ENCODE measurements at regions not wholly inside any gene's neighbourhood (a gene's known extent, or its start where the extent isn't known, plus 50 kb on each side); places are given as distances from the start of the nearest gene placed in this dataset.

DNA sequence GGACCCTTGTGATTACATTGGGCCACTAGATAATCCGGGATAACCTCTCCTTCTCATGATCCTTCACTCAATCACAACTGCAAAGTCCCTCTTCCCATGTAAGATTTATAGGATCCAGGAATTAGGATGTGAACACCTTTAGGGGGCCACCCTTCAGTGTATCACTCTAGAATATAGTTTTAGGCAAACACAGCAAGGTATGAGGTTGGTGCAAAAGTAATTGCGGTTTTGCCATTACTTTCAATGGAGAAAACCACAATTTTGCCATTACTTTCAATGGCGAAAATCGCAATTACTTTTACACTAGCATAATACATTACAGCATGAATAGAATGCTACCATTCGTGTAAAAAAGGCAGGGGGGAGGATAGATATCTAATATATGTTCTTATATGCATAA is 104.0 kb downstream of the BAMBI start:
- intact Hi-C loops (cut with micrococcal nuclease), result no loop called here

DNA sequence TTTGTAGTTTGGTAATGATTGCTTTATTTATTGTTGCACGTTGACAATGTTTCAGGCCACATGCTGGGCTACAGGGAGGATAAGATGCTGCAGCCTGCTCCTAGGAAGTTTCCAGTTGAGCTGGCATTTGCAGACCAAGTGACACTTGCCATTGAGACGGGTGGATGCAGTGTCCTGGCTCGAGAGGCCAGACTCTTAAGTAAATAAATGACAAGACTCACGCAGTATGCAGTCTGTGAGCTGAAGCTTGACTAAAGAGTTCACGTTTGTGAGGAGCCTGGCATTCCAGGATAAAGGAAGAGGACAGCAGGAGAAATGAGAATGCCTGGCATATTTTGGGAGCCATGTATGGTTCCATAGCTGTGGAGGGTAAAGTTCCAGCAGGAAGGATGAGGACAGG is 105.8 kb downstream of the BAMBI start:
- intact Hi-C loops (cut with micrococcal nuclease), result no loop called here

DNA sequence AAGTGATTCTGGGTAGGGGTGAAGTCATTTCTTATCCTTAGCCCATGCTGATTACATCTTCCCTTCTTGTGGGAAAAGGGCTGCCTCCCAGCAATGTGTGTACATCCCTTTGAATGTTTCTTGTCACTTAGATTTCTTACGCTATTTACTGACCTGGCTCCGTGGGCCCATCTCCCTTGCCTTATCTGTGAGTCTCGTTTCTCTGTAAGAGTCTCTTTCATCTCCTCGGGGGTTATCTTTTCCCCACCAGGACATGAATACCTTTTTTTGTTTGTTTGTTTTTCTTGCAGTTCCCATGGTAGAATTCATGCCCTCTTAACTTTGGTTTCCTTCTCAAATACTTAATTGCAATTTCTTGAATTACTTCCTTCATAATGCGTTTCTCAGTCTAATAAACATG is 107.7 kb downstream of the BAMBI start:
- intact Hi-C loops (cut with micrococcal nuclease), result no loop called here

DNA sequence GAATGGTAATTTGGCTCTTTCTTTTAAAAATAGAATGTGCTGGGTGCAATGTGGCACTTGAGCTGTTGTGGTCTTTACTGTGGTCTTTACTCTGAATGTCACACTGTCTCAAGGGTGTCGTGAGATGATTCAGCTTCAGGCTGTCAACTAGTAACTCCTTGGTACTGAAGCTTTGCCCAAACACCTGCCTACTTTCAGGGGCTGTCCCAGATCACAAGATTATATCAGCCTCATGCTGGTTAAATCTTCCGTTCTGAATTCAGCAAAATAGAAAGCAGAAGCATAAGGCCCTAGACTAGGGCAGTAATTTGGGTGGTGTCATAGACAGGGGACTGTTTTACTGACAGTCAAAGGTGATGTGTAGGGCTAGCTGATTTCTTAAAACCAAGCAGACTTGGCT is 110.9 kb downstream of the BAMBI start:
- intact Hi-C loops (cut with micrococcal nuclease), result no loop called here

DNA sequence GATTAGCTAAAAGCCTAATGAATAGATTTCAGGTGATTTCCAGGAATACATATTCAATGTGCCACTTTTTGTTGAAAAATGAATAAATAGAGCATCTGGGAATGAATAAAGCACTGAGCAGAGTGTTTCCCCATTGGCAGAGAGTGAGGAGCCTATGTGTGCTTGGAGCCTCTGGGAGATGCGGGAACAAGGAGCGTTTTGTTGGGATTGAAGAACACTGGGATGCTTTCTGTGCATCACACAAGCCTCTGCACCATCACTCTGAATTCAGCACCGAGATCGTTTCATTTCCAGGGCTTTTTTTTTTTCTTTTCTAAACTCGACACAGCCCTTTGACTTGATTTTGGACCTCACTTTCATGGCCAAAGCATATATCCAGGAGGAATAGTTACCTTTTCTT is 111.4 kb downstream of the BAMBI start:
- intact Hi-C loops (cut with micrococcal nuclease), result no loop called here

DNA sequence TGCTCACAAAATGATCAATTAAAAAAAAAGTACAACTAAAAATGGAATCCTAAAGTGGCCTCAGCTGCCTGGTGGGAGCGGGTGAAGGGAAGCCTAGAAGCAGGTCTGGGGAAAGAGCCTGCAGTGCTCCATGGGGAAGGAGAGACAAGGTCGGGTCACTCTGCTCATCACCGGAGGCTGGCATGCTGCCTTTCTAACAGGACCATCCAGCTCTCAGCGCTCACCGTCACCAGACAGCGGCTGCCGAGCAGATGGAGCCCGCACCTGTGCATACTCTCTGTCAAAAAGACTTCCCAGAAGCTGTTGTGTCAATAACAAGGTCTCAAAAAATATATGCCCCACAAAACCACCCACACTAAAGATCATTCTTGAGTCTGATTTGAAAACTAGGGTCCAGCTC is 112.8 kb downstream of the BAMBI start:
- intact Hi-C loops (cut with micrococcal nuclease), result no loop called here

DNA sequence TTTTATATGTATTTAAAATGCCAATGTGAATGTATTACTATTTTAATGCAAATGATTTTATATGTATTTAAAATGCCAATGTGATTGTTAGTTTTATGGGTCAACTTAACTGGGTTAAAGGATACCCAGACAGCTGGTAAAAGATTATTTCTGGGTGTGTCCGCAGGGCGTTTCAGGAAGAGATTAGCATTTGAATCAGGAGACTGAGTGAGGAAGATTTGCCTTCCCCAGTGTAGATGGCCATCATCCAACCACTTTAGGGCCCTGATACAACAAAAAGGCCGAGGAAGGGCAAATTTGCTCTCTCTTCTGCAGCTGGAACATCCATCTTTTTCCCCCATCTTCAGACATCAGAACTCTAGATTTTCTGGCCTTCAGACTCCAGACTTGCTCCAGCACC is 116.2 kb downstream of the BAMBI start:
- intact Hi-C loops (cut with micrococcal nuclease), result no loop called here

DNA sequence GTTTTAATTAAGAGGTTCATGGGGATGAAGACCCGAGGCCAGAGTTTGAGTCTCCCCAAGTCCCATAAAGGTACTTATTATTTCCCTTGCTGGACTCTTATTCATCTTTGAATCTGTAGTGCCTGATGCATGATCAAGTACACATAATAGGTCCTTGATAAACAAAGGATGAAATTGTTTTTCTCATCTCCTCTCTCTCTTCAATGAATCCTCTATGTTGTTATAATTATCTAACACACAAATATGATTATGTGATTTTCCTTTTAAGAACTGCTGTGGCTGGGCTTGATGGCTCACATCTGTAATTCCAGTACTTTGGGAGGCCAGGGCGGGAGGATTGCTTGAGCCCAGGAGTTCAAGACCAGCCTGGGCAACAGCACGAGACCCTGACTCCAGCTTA is 117.7 kb downstream of the BAMBI start:
- intact Hi-C loops (cut with micrococcal nuclease), result no loop called here

DNA sequence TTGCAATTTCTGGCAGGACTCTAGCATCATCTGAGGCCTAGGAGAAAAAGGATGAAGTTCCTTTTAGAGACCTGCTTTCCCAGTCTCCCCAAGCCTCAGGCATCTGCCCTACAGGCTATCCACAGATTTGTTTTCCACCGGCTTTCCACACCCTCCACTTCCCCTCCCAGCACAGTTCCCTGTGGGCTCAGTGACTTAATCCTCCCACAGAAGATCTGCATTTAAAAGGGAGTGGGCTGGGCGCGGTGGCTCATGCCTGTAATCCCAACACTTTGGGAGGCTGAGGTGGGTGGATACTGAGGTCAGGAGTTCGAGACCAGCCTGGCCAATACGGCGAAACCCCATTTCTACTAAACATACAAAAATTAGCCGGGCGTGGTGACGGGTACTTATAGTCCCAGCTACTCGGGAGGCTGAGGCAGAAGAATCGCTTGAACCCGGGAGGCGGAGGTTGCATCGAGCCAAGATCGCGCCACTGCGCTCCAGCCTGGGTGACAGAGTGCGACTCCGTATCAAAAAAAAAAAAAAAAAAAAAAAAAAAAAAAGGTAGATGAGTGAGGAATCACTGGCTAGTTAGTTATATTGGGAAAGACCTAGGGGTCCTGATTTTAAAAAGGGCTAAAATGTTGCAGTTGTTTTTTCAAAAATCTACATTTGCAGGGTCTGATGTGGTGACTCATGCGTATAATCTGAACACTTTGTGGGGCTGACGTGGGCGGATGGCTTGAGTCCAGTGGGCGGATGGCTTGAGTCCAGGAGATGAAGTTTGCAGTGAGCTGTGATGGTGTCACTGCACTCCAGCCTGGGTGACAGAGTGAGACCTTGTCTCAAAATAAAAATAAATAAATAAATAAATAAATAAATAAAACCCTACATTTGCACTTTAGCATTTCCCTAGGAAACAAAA is 119.5 kb downstream of the BAMBI start:
- intact Hi-C loops (cut with micrococcal nuclease), result no loop called here

DNA sequence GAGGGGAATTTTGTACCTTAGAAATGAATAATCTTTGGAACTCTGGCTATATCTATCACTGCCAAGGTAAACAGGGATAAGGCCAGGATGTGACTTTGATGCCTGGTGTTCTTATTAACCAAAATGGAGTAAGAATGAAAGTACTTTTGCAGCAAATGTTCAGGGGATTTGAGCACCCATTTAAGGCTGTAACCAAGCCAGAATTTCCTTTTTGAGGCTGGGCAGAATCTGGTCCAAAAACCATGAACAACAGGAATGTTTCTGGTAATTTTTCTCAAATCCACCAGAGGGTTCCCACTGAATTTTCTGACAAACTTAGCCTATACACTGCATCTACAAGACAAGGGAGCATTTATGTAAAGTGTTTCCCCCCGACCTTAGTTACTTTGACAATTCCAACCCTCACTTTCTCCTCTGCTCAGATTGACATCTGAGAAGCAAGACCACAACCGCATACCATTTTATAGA is 120.6 kb downstream of the BAMBI start:
- intact Hi-C loops (cut with micrococcal nuclease), result no loop called here

DNA sequence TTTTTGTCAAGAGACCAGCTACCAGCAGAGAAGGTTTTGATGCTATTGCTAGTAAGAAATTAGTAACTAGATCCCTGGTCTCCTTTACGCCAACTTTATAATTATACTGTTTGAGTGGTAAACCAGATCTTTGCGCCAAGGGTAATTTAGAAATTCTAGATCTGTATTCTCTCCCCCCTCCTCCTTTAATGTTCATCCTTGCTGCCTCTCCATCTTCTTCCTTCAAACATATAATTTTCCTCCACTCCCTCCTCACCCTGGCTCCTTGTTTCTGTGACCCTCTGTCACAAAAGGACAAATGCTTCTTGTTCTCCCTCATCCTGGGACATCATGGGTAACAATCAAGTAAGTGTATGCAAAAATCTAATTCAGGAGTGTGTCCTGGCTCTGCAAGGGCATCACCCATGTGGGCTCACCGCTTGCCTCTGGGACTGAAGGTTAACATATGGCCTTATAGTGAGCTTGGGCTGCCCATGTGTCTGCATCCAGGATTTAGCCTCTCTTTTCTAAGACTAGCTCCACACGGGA is 121.2 kb downstream of the BAMBI start:
- intact Hi-C loops (cut with micrococcal nuclease), result no loop called here

DNA sequence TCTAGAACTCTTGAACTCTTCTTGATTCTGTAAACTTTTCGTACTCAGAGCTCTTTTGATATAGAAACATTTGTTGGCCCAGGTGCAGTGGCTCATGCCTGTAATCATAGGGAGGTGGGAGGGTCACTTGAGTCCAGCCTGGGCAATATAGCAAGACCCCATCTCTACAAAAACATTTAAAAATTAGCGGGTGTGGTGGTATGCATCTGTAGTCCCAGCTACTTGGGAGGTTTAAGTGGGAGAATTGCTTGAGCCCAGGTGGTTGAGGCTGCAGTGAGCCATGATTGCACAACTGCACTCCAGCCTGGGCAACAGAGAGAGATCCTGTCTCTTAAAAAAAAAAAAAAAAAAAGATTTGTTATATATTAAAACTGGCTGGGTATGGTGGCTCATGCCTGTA is 121.6 kb downstream of the BAMBI start:
- intact Hi-C loops (cut with micrococcal nuclease), result no loop called here

DNA sequence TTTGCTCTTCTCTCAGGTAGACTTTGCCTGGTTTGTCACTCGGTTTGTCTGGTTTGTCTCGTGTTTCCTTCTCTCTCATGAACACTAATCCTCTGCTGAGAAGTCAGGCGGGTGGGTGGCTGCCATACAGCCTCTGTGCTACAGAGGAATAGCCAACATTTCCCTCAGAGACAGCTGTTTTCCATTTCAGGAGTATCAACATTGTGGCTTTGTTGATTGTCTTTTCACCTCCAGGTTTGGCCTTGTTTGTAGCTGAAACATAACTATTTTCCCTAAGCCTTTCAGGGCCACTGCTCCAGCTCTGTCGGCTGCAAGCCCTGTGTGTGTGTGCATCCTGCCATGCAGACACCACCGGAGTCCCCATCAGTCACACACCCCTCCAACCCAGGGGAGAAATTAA is 122.8 kb downstream of the BAMBI start:
- intact Hi-C loops (cut with micrococcal nuclease), result no loop called here

DNA sequence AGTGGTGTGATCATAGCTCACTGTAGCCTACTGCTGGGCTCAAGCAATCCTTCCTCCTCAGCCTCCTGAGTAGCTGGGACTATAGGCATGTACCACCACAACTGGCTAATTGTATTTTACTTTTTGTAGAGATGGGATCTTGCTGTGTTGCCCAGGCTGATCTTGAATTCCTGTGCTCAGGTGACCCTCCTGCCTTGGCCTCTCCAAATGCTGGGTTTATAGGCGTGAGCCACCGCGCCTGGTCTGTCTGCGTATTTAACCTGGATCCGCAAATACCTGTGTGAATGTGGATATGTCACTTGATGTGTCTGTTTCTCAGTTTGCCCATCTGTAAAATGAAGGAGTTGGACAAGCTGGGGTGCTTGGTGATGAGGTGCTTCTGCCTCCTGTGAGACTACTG is 123.9 kb downstream of the BAMBI start:
- intact Hi-C loops (cut with micrococcal nuclease), result no loop called here

DNA sequence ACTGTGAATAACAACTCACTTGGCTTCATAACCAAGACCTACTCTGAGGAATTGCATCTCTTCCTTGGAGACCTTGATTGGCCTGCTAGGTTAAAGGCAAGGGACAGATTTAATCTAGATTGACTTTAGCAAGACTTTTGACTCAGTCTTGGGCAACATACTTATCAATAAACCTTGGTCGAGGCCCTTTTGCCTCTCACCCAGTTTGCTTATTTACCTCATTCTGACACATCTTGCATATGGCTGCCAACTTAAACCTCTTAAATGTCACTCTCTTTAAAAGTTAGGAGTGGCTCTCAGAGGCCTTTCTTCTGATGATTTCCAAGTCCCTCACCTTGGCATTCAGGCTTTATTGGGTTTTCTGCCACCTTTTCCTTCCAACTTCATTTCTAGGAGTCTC is 124.5 kb downstream of the BAMBI start:
- intact Hi-C loops (cut with micrococcal nuclease), result no loop called here

DNA sequence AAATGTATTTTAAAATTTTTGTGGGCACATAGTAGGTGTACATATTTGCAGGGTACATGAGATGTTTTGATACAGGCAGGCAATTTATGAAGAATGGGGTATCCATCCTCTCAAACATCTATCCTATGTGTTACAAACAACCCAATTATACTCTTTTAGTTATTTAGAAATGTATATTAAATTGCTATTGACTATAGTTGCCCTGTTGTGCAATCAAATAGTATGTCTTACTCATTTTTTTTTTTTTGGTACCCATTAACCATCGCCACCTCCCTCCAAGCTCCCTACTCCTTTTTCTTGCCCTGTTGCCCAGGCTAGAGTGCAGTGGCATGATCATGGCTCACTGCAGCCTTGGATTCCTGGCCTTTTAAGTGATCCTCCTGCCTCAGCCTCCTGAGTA is 128.1 kb downstream of the BAMBI start:
- intact Hi-C loops (cut with micrococcal nuclease), result no loop called here

DNA sequence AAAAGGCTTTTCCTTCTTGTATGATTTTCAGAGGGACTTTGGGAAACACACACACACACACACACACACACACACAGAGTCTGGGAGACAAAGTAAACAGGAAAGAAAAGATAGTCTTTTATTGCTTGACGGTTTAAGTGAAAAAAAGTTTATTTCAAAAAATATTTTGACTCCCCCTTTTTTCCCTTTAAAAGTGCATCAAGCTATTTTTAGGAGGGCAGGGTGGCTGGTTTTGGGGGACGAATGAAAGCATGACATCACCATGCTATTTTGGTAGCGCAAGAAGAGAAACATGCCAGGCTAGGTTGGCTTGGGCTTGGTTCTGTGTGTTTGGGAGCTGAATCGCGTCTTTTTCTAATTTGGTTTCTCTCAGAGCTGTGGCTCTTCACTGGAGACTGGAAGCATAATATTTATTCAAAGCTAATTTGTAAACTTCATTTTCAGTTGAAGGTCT is 129.2 kb downstream of the BAMBI start:
- intact Hi-C loops (cut with micrococcal nuclease), result no loop called here

DNA sequence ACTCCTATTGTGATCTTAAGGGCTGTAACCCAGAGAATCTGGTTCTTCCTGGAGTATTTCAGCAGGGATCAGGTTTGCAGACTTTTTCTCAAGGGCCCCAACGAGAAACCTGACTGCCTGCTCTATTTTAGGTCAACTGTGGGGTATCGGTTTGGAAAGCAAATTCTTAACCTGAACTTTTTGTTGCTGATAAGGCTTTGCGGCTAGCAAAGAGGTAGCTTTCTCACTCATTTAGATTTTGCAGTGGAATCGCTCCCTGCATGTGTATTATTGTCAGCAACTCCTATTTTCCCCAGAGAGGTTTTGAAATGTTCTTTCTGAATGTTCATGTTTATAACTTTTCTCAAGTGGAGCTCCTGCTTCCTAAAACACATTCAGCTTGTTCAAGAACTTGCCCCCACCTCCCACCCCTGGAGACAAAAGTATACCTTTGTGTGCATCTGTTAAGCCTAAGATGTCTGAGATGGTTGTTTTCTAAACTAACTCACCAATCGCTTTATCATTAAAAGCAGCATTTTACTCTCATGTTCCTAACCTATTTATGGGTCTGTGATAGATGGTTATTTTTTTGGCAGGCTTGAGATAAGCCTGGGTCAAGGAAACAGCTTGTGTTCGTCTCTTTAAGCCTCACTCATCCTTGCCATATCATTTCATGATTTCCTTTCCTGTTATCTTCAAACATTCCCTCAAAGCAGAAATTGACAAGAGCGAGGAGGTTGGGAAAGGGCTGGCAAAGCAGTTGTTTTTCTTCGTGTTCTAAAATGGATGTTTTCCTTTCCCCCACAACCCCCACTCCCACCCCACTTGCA is 129.8 kb downstream of the BAMBI start:
- intact Hi-C loops (cut with micrococcal nuclease), result no loop called here

DNA sequence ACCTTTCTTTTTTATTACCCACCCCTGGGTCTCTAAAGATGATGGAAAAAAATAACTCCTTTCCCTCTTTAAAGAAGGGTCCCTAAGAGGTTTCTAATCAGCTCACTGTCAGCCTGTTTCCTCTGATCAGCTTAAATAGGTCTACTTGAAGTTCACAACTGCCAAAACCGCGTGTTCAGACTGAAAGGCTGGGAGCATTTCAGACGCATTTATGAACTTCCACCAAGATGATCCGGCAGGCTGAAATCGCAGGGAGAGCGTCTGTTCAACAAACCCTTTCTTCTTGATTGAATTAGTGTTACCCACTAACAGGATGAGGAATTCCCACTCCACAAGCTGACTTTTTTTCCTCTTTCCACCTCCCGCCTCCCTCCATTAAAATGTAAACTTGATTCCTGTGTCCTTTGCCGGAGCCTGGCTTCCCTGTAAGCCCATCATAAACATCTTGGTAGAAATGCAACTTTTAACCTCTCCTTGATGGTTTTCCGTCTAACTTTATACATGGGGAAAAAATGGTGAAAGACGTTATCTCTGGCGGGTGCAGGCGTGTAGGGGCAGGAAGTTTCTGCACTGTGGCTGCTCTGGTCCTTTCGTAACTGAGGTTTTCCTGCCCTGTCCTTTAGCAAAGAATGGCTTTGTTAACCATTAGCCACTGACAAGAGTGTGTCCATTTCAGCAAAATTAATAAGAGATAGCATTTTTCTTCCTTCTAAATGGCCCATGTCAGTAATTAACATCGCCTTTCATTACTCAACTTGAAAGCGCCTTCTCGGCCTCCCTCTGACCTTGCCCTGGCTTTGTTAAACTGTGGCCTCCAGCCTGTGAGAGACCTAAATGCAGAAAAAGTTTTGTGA is 130.7 kb downstream of the BAMBI start:
- intact Hi-C loops (cut with micrococcal nuclease), result no loop called here

DNA sequence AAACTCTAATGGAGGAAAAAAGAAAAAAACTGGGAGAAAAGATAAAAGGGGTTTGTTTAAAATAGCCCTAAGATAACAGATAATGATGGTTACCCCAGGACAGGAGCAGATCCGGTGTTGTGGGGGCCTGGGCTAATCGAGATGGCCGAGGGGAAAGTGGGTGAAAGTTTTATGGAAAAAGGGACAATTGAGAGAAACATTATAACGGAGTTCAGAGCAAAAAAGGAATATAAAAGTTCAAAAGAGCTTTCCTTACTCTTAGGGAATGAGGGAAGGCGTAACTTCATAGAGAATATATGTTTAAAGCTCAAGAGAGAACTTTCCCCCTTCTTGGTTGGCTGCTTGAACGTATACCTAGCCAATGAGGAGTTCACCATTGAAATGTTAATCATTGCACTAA is 131.4 kb downstream of the BAMBI start:
- intact Hi-C loops (cut with micrococcal nuclease), result no loop called here
